CD4-positive, CD25-positive, alpha-beta regulatory T cell (primary cell): ENCODE measurements at regions not wholly inside any gene's neighbourhood (a gene's known extent, or its start where the extent isn't known, plus 50 kb on each side); places are given as distances from the start of the nearest gene placed in this dataset.

Experiments
- ATAC-seq, 2 donors: fragments of 150-1000 bp; cut with Tn5 transposase; one replicate each; pipeline ENCODE4 v1.10.0; 2021; ENCODE audit warnings: low read depth in 2 of 2, moderate number of reproducible peaks in 2 of 2, moderate library complexity in 1 of 2
- DNase-seq, 3 donors: peaks; one replicate each; pipeline versions ENCODE4 v3.0.0 to v3.0.0-alpha.2; 2012 to 2022; ENCODE audit warnings: mixed read lengths in 1 of 3
- H3K27ac ChIP-seq: one replicate; pipeline ENCODE4 v1.7.0; 2013; ENCODE audit warnings: mild to moderate bottlenecking, low read length; ENCODE audit not compliant: insufficient read depth, poor library complexity, severe bottlenecking
- H3K27me3 ChIP-seq: one replicate; pipeline ENCODE4 v1.7.0; 2013; ENCODE audit warnings: low read length; ENCODE audit not compliant: control insufficient read depth, insufficient read depth
- H3K36me3 ChIP-seq: one replicate; pipeline ENCODE4 v1.7.0; 2013; ENCODE audit warnings: mild to moderate bottlenecking, low read length, moderate library complexity; ENCODE audit not compliant: control insufficient read depth, insufficient read depth
- H3K4me1 ChIP-seq: 2 replicates; pipeline ENCODE4 v1.7.0; 2013; ENCODE audit warnings: mild to moderate bottlenecking, low read length; ENCODE audit not compliant: insufficient read depth, control insufficient read depth, poor library complexity, severe bottlenecking
- H3K4me3 ChIP-seq: one replicate; pipeline ENCODE4 v1.7.0; 2013; ENCODE audit warnings: low read depth, mild to moderate bottlenecking, low read length, moderate library complexity
- H3K9me3 ChIP-seq, 2 experiments: 1 replicate in 1 of 2; 2 replicates in 1 of 2; pipeline ENCODE4 v1.7.0; 2013; ENCODE audit warnings: low read length in 2 of 2, mild to moderate bottlenecking in 1 of 2, moderate library complexity in 1 of 2; ENCODE audit not compliant: control insufficient read depth in 2 of 2
- H3K27ac Mint-ChIP-seq, 3 donors: one replicate each; pipeline ENCODE4 v1.8.0; 2020 to 2022; ENCODE audit warnings: mild to moderate bottlenecking in 3 of 3, mixed read lengths in 3 of 3, moderate library complexity in 2 of 3
- H3K27me3 Mint-ChIP-seq: one replicate; pipeline ENCODE4 v1.8.0; 2022; ENCODE audit warnings: mild to moderate bottlenecking, mixed read lengths
- H3K36me3 Mint-ChIP-seq: one replicate; pipeline ENCODE4 v1.8.0; 2020; ENCODE audit warnings: mixed read lengths
- H3K4me1 Mint-ChIP-seq, 4 donors: one replicate each; pipeline ENCODE4 v1.8.0; 2020 to 2022; ENCODE audit warnings: mixed read lengths in 4 of 4, mild to moderate bottlenecking in 1 of 4
- H3K4me3 Mint-ChIP-seq, 4 donors: one replicate each; pipeline ENCODE4 v1.8.0; 2020 to 2022; ENCODE audit warnings: mild to moderate bottlenecking in 4 of 4, mixed read lengths in 4 of 4, moderate library complexity in 3 of 4
- H3K9me3 Mint-ChIP-seq, 7 donors: one replicate each; pipeline ENCODE4 v1.8.0; 2020 to 2022; ENCODE audit warnings: mixed read lengths in 7 of 7, mild to moderate bottlenecking in 3 of 7, moderate library complexity in 2 of 7

GRCh38 chr3:82306189-82306588 is 544.7 kb upstream of the GBE1 start:
- no peak for DNase-seq
- H3K4me1 Mint-ChIP-seq: no peaks in the 10 kb centered on the region
- Histone ChIP-seq H3K27ac (no peak overlapping the region), H3K27me3 (no peaks in the 10 kb centered on the region), H3K36me3 (no peaks in the 10 kb centered on the region), H3K9me3 (peaks cover 2 to 4% of the 10 kb centered on the region in 2 experiments), H3K4me3 (no peak overlapping the region), H3K4me1 (no peaks in the 10 kb centered on the region)
- H3K9me3 Mint-ChIP-seq: peaks cover 3 to 22% (median 8%) of the 10 kb centered on the region in 7 donors
- no peak overlapping the region for H3K4me3 Mint-ChIP-seq
- no peak overlapping the region for H3K27ac Mint-ChIP-seq
- no peaks in the 10 kb centered on the region for H3K27me3 Mint-ChIP-seq
- H3K36me3 Mint-ChIP-seq: no peaks in the 10 kb centered on the region
- ATAC-seq: no peak

GRCh38 chr3:82294609-82295008 is 533.2 kb upstream of the GBE1 start:
- DNase-seq (no peak), ATAC-seq (no peak)
- Mint-ChIP-seq H3K36me3 (no peaks in the 10 kb centered on the region), H3K4me1 (peaks cover 0 to 5% (median 0%) of the 10 kb centered on the region in 4 donors), H3K4me3 (no peak overlapping the region), H3K27me3 (no peaks in the 10 kb centered on the region), H3K27ac (no peak overlapping the region), H3K9me3 (peaks cover 0 to 28% (median 4%) of the 10 kb centered on the region in 7 donors)
- H3K36me3 ChIP-seq: no peaks in the 10 kb centered on the region
- no peaks in the 10 kb centered on the region for H3K27me3 ChIP-seq
- no peak overlapping the region for H3K4me3 ChIP-seq
- H3K27ac ChIP-seq: no peak overlapping the region
- H3K9me3 ChIP-seq: no peaks in the 10 kb centered on the region
- H3K4me1 ChIP-seq: no peaks in the 10 kb centered on the region

- Histone ChIP-seq H3K36me3 (no peaks in the 10 kb centered on the region), H3K27me3 (no peaks in the 10 kb centered on the region), H3K9me3 (no peaks in the 10 kb centered on the region), H3K4me3 (no peak overlapping the region), H3K4me1 (no peaks in the 10 kb centered on the region), H3K27ac (no peak overlapping the region)
- Mint-ChIP-seq H3K4me3 (no peak overlapping the region), H3K9me3 (peaks cover 0 to 35% (median 4%) of the 10 kb centered on the region in 7 donors), H3K36me3 (no peaks in the 10 kb centered on the region), H3K4me1 (peaks cover 0 to 5% (median 0%) of the 10 kb centered on the region in 4 donors), H3K27ac (no peak overlapping the region), H3K27me3 (no peaks in the 10 kb centered on the region)
- no peak for ATAC-seq
- DNase-seq: no peak
Observed at GRCh38 chr3:82293867-82294266, 532.4 kb upstream of the GBE1 start.

GRCh38 chr3:82293435-82293834 is 532.0 kb upstream of the GBE1 start:
- H3K27me3 ChIP-seq: no peaks in the 10 kb centered on the region
- no peaks in the 10 kb centered on the region for H3K4me1 ChIP-seq
- ATAC-seq (no peak), DNase-seq (no peak)
- Mint-ChIP-seq H3K4me1 (peaks cover 0 to 5% (median 0%) of the 10 kb centered on the region in 4 donors), H3K4me3 (no peak overlapping the region), H3K27me3 (no peaks in the 10 kb centered on the region), H3K9me3 (peaks cover 1 to 38% (median 4%) of the 10 kb centered on the region in 7 donors), H3K27ac (no peak overlapping the region), H3K36me3 (no peaks in the 10 kb centered on the region)
- no peaks in the 10 kb centered on the region for H3K36me3 ChIP-seq
- H3K27ac ChIP-seq: no peak overlapping the region
- H3K4me3 ChIP-seq: no peak overlapping the region
- peaks cover 0 to 1% of the 10 kb centered on the region in 2 experiments for H3K9me3 ChIP-seq

DNA sequence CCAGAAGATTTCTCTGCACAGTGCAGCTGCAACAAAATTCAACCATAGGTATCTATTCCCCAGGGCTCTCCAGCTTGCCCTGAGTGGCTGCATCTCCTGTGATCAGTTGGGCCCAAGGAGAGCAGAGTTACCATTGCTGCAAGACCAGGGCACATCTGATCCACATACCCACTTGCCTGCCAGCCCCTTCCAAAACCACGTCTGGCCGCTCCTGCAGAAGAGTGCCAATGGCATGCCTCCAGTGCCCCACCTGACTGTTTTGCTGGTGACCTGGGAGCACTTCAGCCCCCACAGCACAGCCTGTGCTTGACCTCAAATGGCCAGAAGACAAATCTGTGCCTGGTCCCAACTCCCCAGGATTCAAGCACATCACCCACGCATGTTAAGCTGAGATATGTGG is 526.1 kb upstream of the GBE1 start:
- H3K9me3 ChIP-seq: peaks cover 3 to 7% of the 10 kb centered on the region in 2 experiments
- ATAC-seq (no peak), DNase-seq (no peak)
- peaks cover 2 to 41% (median 11%) of the 10 kb centered on the region in 7 donors for H3K9me3 Mint-ChIP-seq
- no peak overlapping the region for H3K27ac ChIP-seq
- H3K4me1 Mint-ChIP-seq: peaks cover 0 to 5% (median 0%) of the 10 kb centered on the region in 4 donors
- no peak overlapping the region for H3K4me3 ChIP-seq
- H3K27me3 ChIP-seq: no peaks in the 10 kb centered on the region
- H3K36me3 ChIP-seq: no peaks in the 10 kb centered on the region
- no peak overlapping the region for H3K27ac Mint-ChIP-seq
- no peaks in the 10 kb centered on the region for H3K36me3 Mint-ChIP-seq
- no peaks in the 10 kb centered on the region for H3K4me1 ChIP-seq
- no peaks in the 10 kb centered on the region for H3K27me3 Mint-ChIP-seq
- H3K4me3 Mint-ChIP-seq: no peak overlapping the region

DNA sequence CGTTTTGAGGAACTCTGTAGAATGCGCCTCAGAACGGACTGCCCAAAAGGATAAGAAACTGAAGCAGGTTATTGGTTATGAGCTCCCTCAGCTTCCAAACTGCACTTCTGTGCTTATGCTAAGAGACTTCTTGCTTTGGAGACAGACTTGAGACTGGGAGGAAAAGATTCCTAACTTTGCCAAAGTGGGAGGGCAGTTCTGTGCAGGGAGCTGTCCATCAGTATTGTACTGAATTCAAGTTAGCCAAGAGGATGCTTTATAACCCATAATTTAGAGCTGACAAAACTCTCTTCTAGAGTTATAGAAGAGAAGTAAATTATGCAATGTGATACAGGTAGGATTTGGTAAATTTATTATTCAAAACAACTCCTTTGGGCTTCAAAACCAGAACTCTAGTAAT is 519.8 kb upstream of the GBE1 start:
- Histone ChIP-seq H3K36me3 (no peaks in the 10 kb centered on the region), H3K4me3 (no peak overlapping the region), H3K27me3 (no peaks in the 10 kb centered on the region), H3K27ac (no peak overlapping the region), H3K4me1 (no peaks in the 10 kb centered on the region), H3K9me3 (no peaks in the 10 kb centered on the region)
- H3K27me3 Mint-ChIP-seq: no peaks in the 10 kb centered on the region
- no peaks in the 10 kb centered on the region for H3K36me3 Mint-ChIP-seq
- no peak for DNase-seq
- H3K4me3 Mint-ChIP-seq: no peak overlapping the region
- H3K4me1 Mint-ChIP-seq: no peaks in the 10 kb centered on the region
- no peak overlapping the region for H3K27ac Mint-ChIP-seq
- peaks cover under 1 to 12% (median 6%) of the 10 kb centered on the region in 7 donors for H3K9me3 Mint-ChIP-seq
- no peak for ATAC-seq

DNA sequence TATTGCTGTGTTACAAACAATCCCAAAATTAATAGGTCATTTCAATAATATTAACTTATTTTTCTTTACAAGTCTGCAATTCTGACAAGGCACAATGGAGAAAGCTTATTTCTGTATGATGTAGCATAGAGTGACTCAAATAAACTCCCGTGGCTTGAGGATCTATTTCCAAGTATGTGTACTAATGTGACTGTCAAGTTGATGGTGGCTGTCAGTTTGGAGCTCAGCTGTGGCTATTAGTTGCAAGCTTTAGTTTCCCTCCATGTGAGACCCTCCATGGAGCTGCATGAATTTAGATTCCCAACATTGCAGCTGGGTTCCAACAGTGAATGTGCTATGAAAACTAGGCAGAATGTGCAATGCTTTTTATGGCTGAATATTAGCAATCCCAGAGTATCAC is 515.5 kb upstream of the GBE1 start:
- H3K27ac ChIP-seq: no peak overlapping the region
- peaks cover 5 to 9% of the 10 kb centered on the region in 2 experiments for H3K9me3 ChIP-seq
- H3K27me3 Mint-ChIP-seq: no peaks in the 10 kb centered on the region
- H3K4me1 ChIP-seq: no peaks in the 10 kb centered on the region
- DNase-seq (no peak), ATAC-seq (no peak)
- H3K27ac Mint-ChIP-seq: no peak overlapping the region
- H3K4me3 ChIP-seq: no peak overlapping the region
- no peaks in the 10 kb centered on the region for H3K36me3 ChIP-seq
- H3K4me3 Mint-ChIP-seq: no peak overlapping the region
- no peaks in the 10 kb centered on the region for H3K4me1 Mint-ChIP-seq
- H3K9me3 Mint-ChIP-seq: peaks cover 0 to 20% (median 8%) of the 10 kb centered on the region in 7 donors
- H3K36me3 Mint-ChIP-seq: no peaks in the 10 kb centered on the region
- no peaks in the 10 kb centered on the region for H3K27me3 ChIP-seq

GRCh38 chr3:82274897-82275296 is 513.5 kb upstream of the GBE1 start:
- Histone ChIP-seq H3K36me3 (no peaks in the 10 kb centered on the region), H3K4me1 (no peaks in the 10 kb centered on the region), H3K4me3 (no peak overlapping the region), H3K27ac (no peak overlapping the region), H3K27me3 (no peaks in the 10 kb centered on the region), H3K9me3 (peaks cover 5 to 9% of the 10 kb centered on the region in 2 experiments)
- Mint-ChIP-seq H3K36me3 (no peaks in the 10 kb centered on the region), H3K27ac (no peak overlapping the region), H3K4me3 (no peak overlapping the region), H3K9me3 (peaks cover 0 to 32% (median 12%) of the 10 kb centered on the region in 7 donors), H3K4me1 (no peaks in the 10 kb centered on the region), H3K27me3 (no peaks in the 10 kb centered on the region)
- DNase-seq (no peak), ATAC-seq (no peak)
